ENCODE measurements at regions not wholly inside any gene's neighbourhood (a gene's known extent, or its start where the extent isn't known, plus 50 kb on each side); places are given as distances from the start of the nearest gene placed in this dataset.
A peak's percentile ranks its signal among the peaks of the same experiment; 100 is the strongest.

DNA sequence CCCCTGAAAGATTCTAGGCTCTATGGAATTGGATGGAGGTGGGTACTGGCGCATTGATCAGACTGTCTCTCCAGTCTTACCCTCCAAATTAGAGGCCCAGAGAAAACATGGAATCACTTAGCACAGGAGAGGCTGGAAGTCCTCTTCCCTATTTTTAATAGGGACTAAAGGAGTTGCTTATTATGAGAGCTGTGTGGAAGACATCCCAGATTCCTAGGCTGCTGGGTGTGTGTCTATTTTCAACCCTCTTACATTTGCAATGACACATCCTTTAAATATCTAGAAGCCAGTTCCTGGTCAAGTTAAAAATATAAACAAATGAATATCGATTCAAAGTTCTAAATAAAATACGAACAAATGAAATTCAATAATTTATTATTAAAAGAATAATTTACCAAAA is 58.3 kb upstream of the ARID2 start:
- peak overlapping the region; percentile 62 to 91 (median 81); a peak in 21 of 22 replicates for H3K4me2 ChIP-seq
- no peaks in the 10 kb centered on the region for H4K20me1 ChIP-seq
- H3K4me1 ChIP-seq = peaks cover 28 to 53% (median 39%) of the 10 kb centered on the region in 10 experiments
- H3K36me3 ChIP-seq = no peaks in the 10 kb centered on the region
- H3K27ac ChIP-seq = peak overlapping the region in 9 of 11 experiments; percentile 72 to 96 (median 92); a peak in 18 of 22 replicates
- TF ChIP-seq Cebpa-rat (IDR thresholded peaks at IDR 0.05) = no peak
- no peaks in the 10 kb centered on the region for H3K27me3 ChIP-seq
- H3K9ac ChIP-seq = peak overlapping the region in 9 of 11 experiments; percentile 3 to 77 (median 74); a peak in 14 of 22 replicates
- H3K4me3 ChIP-seq = peak overlapping the region in 1 of 10 experiments; percentile 49; a peak in 1 of 20 replicates
- H3K9me3 ChIP-seq (replicated peaks in 1 of 11) = no peaks in the 10 kb centered on the region

DNA sequence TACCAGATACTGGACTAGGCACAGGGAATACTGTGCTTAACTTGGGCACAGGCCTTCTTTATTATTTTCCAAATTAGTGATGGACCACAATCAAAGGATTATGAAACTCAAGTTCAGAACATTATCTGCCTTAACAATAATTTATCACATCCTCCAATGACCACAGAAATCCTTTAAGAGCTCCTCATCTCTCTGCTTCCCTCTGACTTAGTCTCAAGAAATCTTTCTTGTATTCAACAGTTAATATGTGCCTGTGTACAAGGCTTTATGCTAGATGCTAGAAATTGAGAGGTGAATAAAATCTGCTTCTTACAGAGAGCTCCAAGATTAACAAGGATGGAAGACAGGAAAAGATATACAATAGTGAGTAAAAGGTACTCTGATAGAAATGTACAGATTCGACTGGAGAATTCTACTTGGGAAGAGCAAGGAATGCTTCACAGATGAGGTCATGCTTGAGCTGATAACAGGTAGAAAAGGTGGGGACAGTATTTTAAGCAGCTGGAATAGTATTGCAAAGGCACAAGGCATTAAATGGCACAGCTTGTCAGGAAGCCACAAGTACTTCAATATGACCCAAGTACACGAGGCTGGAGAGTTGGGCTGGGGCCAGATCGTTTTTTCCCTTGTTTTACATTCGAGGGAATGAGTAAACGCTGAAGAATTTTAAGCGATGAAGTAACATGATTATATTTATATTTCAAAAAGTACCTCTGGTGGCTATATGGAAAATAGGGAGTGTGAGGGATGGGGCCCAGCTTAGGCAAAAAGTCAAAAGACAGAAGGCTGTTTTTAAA is 55.1 kb upstream of the ARID2 start:
- no peak for TF ChIP-seq Cebpa-rat (IDR thresholded peaks at IDR 0.05)
- H3K27me3 ChIP-seq = no peaks in the 10 kb centered on the region
- H3K4me3 ChIP-seq = no peak overlapping the region

DNA sequence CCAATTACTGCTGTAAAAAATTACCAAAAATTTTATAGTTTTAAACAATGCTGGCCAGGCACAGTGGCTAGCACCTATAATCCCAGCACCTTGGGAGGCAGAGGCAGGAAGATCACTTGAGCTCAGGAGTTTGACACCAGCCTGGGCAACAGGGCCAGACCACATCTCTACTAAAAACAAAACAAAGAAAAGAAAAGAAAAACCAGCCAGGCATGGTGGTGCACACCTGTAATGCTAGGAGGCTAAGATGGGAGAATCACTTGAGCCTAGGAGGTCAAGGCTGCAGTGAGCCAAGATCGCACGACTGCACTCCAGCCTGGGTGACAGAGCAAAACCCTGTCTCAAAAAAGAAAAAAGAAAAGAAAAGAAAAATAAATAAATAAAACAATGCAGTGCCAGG is 54.0 kb upstream of the ARID2 start:
- Histone ChIP-seq H3K9me3 (replicated peaks in 1 of 11) (no peaks in the 10 kb centered on the region), H3K27me3 (no peaks in the 10 kb centered on the region), H3K4me2 (no peak overlapping the region), H3K36me3 (no peaks in the 10 kb centered on the region), H3K4me1 (peaks cover 8 to 15% (median 9%) of the 10 kb centered on the region in 10 experiments), H3K4me3 (no peak overlapping the region), H4K20me1 (no peaks in the 10 kb centered on the region), H3K9ac (no peak overlapping the region), H3K27ac (no peak overlapping the region)
- TF ChIP-seq Cebpa-rat (IDR thresholded peaks at IDR 0.05) = no peak

More for the DNA sequence above, 55.1 kb upstream of the ARID2 start:
- Histone ChIP-seq H3K9me3 (replicated peaks in 1 of 11) (no peaks in the 10 kb centered on the region), H3K36me3 (no peaks in the 10 kb centered on the region), H4K20me1 (no peaks in the 10 kb centered on the region), H3K9ac (no peak overlapping the region), H3K27ac (peak overlapping the region in 2 of 11 experiments; percentile 4 to 96; a peak in 3 of 22 replicates), H3K4me2 (no peak overlapping the region), H3K4me1 (peaks cover 19 to 25% (median 20%) of the 10 kb centered on the region in 10 experiments)
